ENCODE measurements at regions not wholly inside any gene's neighbourhood (a gene's known extent, or its start where the extent isn't known, plus 50 kb on each side); places are given as distances from the start of the nearest gene placed in this dataset.

- TF ChIP-seq BHLHE40 (IDR thresholded peaks at IDR 0.05; ENCODE audit: borderline replicate concordance) (no peak), FOXM1 (IDR thresholded peaks at IDR 0.05; ENCODE audit: borderline replicate concordance) (no peak), NFRKB (IDR thresholded peaks at IDR 0.05) (no peak), TARDBP (IDR thresholded peaks at IDR 0.05) (no peak), ELF4 (IDR thresholded peaks at IDR 0.05) (no peak), SUZ12 (IDR thresholded peaks at IDR 0.05) (no peak), PKNOX1 (IDR thresholded peaks at IDR 0.05) (no peak), SP1 (IDR thresholded peaks at IDR 0.05) (no peak), LEF1 (IDR thresholded peaks at IDR 0.05; ENCODE audit: borderline replicate concordance) (no peak), ZNF384 (IDR thresholded peaks at IDR 0.05) (no peak), FOXA1 (IDR thresholded peaks at IDR 0.05) (no peak), HDGF (IDR thresholded peaks at IDR 0.05; ENCODE audit: borderline replicate concordance) (no peak), ARNT (IDR thresholded peaks at IDR 0.05) (no peak)
Measured at GRCh38 chr2:18083806-18084205, 205.3 kb downstream of the KCNS3 start.
